IMR-90 (cell line): ENCODE measurements at regions not wholly inside any gene's neighbourhood (a gene's known extent, or its start where the extent isn't known, plus 50 kb on each side); places are given as distances from the start of the nearest gene placed in this dataset.

Experiments used
- ATAC-seq: fragments of 200-7000 bp; cut with Tn5 transposase; 2 replicates; pipeline ENCODE4 v1.9.1; 2020; ENCODE audit warnings: low read depth, mild to moderate bottlenecking, moderate library complexity
- BruUV-seq: library from RNA; stranded (reverse); fragments of 400-500 nt; replicated peaks from 2 replicates; lab custom pipeline; 2021; lab: Mats Ljungman, UMichigan
- CTCF ChIA-PET: fragments of 300-600 bp; formaldehyde crosslinking; extraction: SDS; loops from one replicate; lab custom pipeline; 2021; ENCODE audit warnings: antibody characterized with exemption; lab: Yijun Ruan, JAX
- POLR2A ChIA-PET: fragments of 300-600 bp; sonication (Branson Sonifier 250); formaldehyde crosslinking; loops from one replicate; lab custom pipeline; 2022; ENCODE audit warnings: antibody characterized with exemption; ENCODE audit not compliant: unreplicated experiment; lab: Charles Lee
- DNase-seq: peaks from one replicate; pipeline ENCODE4 v3.0.0; 2013
- H2AFZ ChIP-seq: replicated peaks from 2 replicates; pipeline ENCODE3; 2013; ENCODE audit warnings: low read length, mild to moderate bottlenecking; ENCODE audit not compliant: poor library complexity
- H2AK5ac ChIP-seq: 2 replicates; pipeline ENCODE4 v1.6.1; 2013; ENCODE audit warnings: low read depth, low read length, inconsistent platforms
- H2AK9ac ChIP-seq: replicated peaks from 2 replicates; pipeline ENCODE3; 2013; ENCODE audit warnings: mild to moderate bottlenecking, low read depth, low read length, moderate library complexity; ENCODE audit not compliant: poor library complexity
- H2BK120ac ChIP-seq: 2 replicates; pipeline ENCODE4 v1.6.1; 2013; ENCODE audit warnings: low read depth, low read length, inconsistent platforms
- H2BK15ac ChIP-seq: 3 replicates; pipeline ENCODE4 v1.6.1; 2013; ENCODE audit warnings: low read depth, low read length, inconsistent platforms
- H2BK20ac ChIP-seq: 2 replicates; pipeline ENCODE4 v1.6.1; 2013; ENCODE audit warnings: low read depth, mild to moderate bottlenecking, inconsistent platforms, low read length, moderate library complexity
- H2BK5ac ChIP-seq: 2 replicates; pipeline ENCODE4 v1.6.1; 2013; ENCODE audit warnings: mild to moderate bottlenecking, low read depth, low read length, inconsistent platforms; ENCODE audit not compliant: poor library complexity, severe bottlenecking
- H3K14ac ChIP-seq: replicated peaks from 2 replicates; pipeline ENCODE4 v1.6.1; 2013; ENCODE audit warnings: low read depth, low read length, inconsistent platforms
- H3K18ac ChIP-seq: 2 replicates; pipeline ENCODE4 v1.6.1; 2013; ENCODE audit warnings: low read depth, low read length, control low read depth
- H3K23ac ChIP-seq: 2 replicates; pipeline ENCODE4 v1.6.1; 2013; ENCODE audit warnings: low read depth, low read length, inconsistent platforms
- H3K27ac ChIP-seq: 2 replicates; pipeline ENCODE4 v1.5.1; 2013; ENCODE audit warnings: mild to moderate bottlenecking, control low read depth, low read length; ENCODE audit not compliant: insufficient read depth
- H3K27me3 ChIP-seq: 2 replicates; pipeline ENCODE4 v1.6.1; 2013; ENCODE audit warnings: low read length; ENCODE audit not compliant: control insufficient read depth, insufficient read depth
- H3K36me3 ChIP-seq: 2 replicates; pipeline ENCODE4 v1.6.1; 2013; ENCODE audit warnings: low read length, mixed read lengths; ENCODE audit not compliant: control insufficient read depth, insufficient read depth
- H3K4ac ChIP-seq: 2 replicates; pipeline ENCODE4 v1.6.1; 2013; ENCODE audit warnings: low read depth, low read length, inconsistent platforms
- H3K4me1 ChIP-seq: 2 replicates; pipeline ENCODE4 v1.6.1; 2013; ENCODE audit warnings: low read length, mixed read lengths; ENCODE audit not compliant: control insufficient read depth, insufficient read depth
- H3K4me2 ChIP-seq: 2 replicates; pipeline ENCODE4 v1.6.1; 2013; ENCODE audit warnings: low read depth, mild to moderate bottlenecking, control low read depth, low read length, moderate library complexity
- H3K4me3 ChIP-seq: 2 replicates; pipeline ENCODE4 v1.5.1; 2013; ENCODE audit warnings: low read depth, mild to moderate bottlenecking, control low read depth, low read length, moderate library complexity; ENCODE audit not compliant: insufficient read depth
- H3K56ac ChIP-seq: 2 replicates; pipeline ENCODE4 v1.6.1; 2013; ENCODE audit warnings: low read length, inconsistent platforms; ENCODE audit not compliant: insufficient read depth; ENCODE audit errors: extremely low read depth
- H3K79me1 ChIP-seq, 2 experiments: 2 replicates each; pipeline ENCODE4 v1.6.1; 2013; ENCODE audit warnings: low read length in 2 of 2, inconsistent platforms in 1 of 2, low read depth in 1 of 2
- H3K9ac ChIP-seq: 2 replicates; pipeline ENCODE4 v1.6.1; 2013; ENCODE audit warnings: low read depth, low read length, control low read depth
- H3K9me1 ChIP-seq: 2 replicates; pipeline ENCODE4 v1.6.1; 2013; ENCODE audit warnings: low read length, inconsistent platforms; ENCODE audit not compliant: insufficient read depth
- H3K9me3 ChIP-seq: 2 replicates; pipeline ENCODE4 v1.6.1; 2013; ENCODE audit warnings: low read length; ENCODE audit not compliant: control insufficient read depth, insufficient read depth
- H4K20me1 ChIP-seq: 2 replicates; pipeline ENCODE4 v1.6.1; 2013; ENCODE audit warnings: low read length, inconsistent platforms; ENCODE audit not compliant: insufficient read depth
- H4K5ac ChIP-seq: 2 replicates; pipeline ENCODE4 v1.6.1; 2013; ENCODE audit warnings: mild to moderate bottlenecking, low read depth, low read length, control low read depth
- H4K8ac ChIP-seq, 2 experiments: 2 replicates each; pipeline ENCODE4 v1.6.1; 2013; ENCODE audit warnings: low read depth in 2 of 2, low read length in 2 of 2, control low read depth in 1 of 2, inconsistent platforms in 1 of 2
- H4K91ac ChIP-seq: 2 replicates; pipeline ENCODE4 v1.6.1; 2013; ENCODE audit warnings: low read depth, low read length, inconsistent platforms; ENCODE audit not compliant: insufficient read depth
- CTCF ChIP-seq: conservative IDR thresholded peaks from 2 replicates; pipeline ENCODE4 v1.5.1; 2012; ENCODE audit warnings: mild to moderate bottlenecking, low read depth, low read length, improper control_type of control experiment
- MAFK ChIP-seq: IDR thresholded peaks from 2 replicates; pipeline ENCODE4 v1.6.1; 2012; ENCODE audit warnings: low read depth, low read length, improper control_type of control experiment
- WGBS, 2 experiments: methylation state at CpG; one replicate each; pipeline versions ENCODE4 v1.1.5 to v1.1.7; 2013; ENCODE audit warnings: missing lambda C conversion rate in 2 of 2; ENCODE audit not compliant: insufficient read length in 1 of 2; ENCODE audit errors: extremely low coverage in 2 of 2; 5-methylcytosine and 5-hydroxymethylcytosine counted together
- dilution Hi-C: fragments of 300-500 bp; cut with HindIII; formaldehyde crosslinking; loops from one replicate; pipeline ENCODE4 v1.14.3; 2018; ENCODE audit warnings: low sequenced_read_pairs; ENCODE audit not compliant: unreplicated experiment
- in situ Hi-C: fragments of 300-500 bp; cut with MboI; formaldehyde crosslinking; loops from 3 replicates; pipeline ENCODE4 v1.14.3; 2019; ENCODE audit warnings: low sequenced_read_pairs, inconsistent platforms, mixed read lengths
- intact Hi-C: fragments of 100-400 bp; cut with micrococcal nuclease; formaldehyde crosslinking; loops from 2 replicates; pipeline ENCODE4 v1.10.0; 2022

GRCh38 chr2:108184419-108184818 lies 55.3 kb upstream of the SULT1C3 start:
- no peak overlapping the region for H2AFZ ChIP-seq
- no peaks in the 10 kb centered on the region for H3K4me1 ChIP-seq
- ChIA-PET POLR2A (no interaction called here), CTCF (no interaction called here)
- H3K4ac ChIP-seq = no peak overlapping the region
- H3K4me2 ChIP-seq = no peak overlapping the region
- H3K9ac ChIP-seq = no peak overlapping the region
- no TSS peak for BruUV-seq
- H4K20me1 ChIP-seq = no peaks in the 10 kb centered on the region
- H2AK5ac ChIP-seq = no peak overlapping the region
- in situ Hi-C loops = loop anchor here (25.0 kb wide), 1 partner anchor 1547 kb away; no protein-coding TSS in a partner anchor
- no peak overlapping the region for H3K18ac ChIP-seq
- no peak overlapping the region for H2BK120ac ChIP-seq
- no peak overlapping the region for H4K5ac ChIP-seq
- H2BK15ac ChIP-seq = no peak overlapping the region
- H3K9me1 ChIP-seq = no peaks in the 10 kb centered on the region
- H3K14ac ChIP-seq = no peak overlapping the region
- H3K27ac ChIP-seq = no peak overlapping the region
- no peak overlapping the region for H2BK5ac ChIP-seq
- H3K23ac ChIP-seq = no peak overlapping the region
- no peaks in the 10 kb centered on the region for H3K79me1 ChIP-seq
- intact Hi-C loops = loop anchor here (5.0 kb wide), 1 partner anchor 1547 kb away; no protein-coding TSS in a partner anchor
- TF ChIP-seq MAFK (no peak), CTCF (peak; percentile 29; the same call in 1 of the 2 replicates)
- no peak overlapping the region for H4K8ac ChIP-seq
- dilution Hi-C loops = no loop called here
- no peaks in the 10 kb centered on the region for H3K27me3 ChIP-seq
- H4K91ac ChIP-seq = no peak overlapping the region
- H3K36me3 ChIP-seq = no peaks in the 10 kb centered on the region
- H2BK20ac ChIP-seq = no peak overlapping the region
- no CpG with 5 or more reads among the region's 2 CpGs for WGBS, 2 experiments
- H3K9me3 ChIP-seq = no peaks in the 10 kb centered on the region
- peak; percentile 13 for DNase-seq
- H3K56ac ChIP-seq = no peak overlapping the region
- ATAC-seq = no peak
- no peak overlapping the region for H2AK9ac ChIP-seq
- H3K4me3 ChIP-seq = no peak overlapping the region
